ENCODE measurements at regions not wholly inside any gene's neighbourhood (a gene's known extent, or its start where the extent isn't known, plus 50 kb on each side); places are given as distances from the start of the nearest gene placed in this dataset.
"Not testable (repeated sequence)": the region's sequence is repeated elsewhere in the genome, so short reads cannot be mapped to it uniquely, and the experiment has no call there.

GRCh38 chr7:50854831-50855230 lies 72.1 kb upstream of the GRB10 start:
- no peak for DNase-seq (ENCODE audit: low read depth)

GRCh38 chr7:50854247-50854646 lies 71.6 kb upstream of the GRB10 start:
- DNase-seq (ENCODE audit: low read depth) = no peak

- no peak for DNase-seq (ENCODE audit: low read depth)
These were observed 70.6 kb upstream of the GRB10 start for GRCh38 chr7:50853311-50853710.

GRCh38 chr7:50852901-50853300 lies 70.2 kb upstream of the GRB10 start:
- no peak for DNase-seq (ENCODE audit: low read depth)

- no peak for DNase-seq (ENCODE audit: low read depth)
These were observed 69.2 kb upstream of the GRB10 start for GRCh38 chr7:50851891-50852290.

GRCh38 chr7:50851451-50851850 lies 68.8 kb upstream of the GRB10 start:
- no peak for DNase-seq (ENCODE audit: low read depth)

- DNase-seq (ENCODE audit: low read depth) = no peak
These were observed 67.3 kb upstream of the GRB10 start for GRCh38 chr7:50849991-50850390.

GRCh38 chr7:50848203-50848602 lies 65.5 kb upstream of the GRB10 start:
- DNase-seq (ENCODE audit: low read depth) = no peak

GRCh38 chr7:50844861-50845260 lies 62.2 kb upstream of the GRB10 start:
- not testable (repeated sequence) for DNase-seq (ENCODE audit: low read depth)

- no peak for DNase-seq (ENCODE audit: low read depth)
These were observed 59.3 kb upstream of the GRB10 start for GRCh38 chr7:50842041-50842440.

GRCh38 chr7:50838675-50839377 lies 56.1 kb upstream of the GRB10 start:
- DNase-seq (ENCODE audit: low read depth) = peak; percentile 74

GRCh38 chr7:50837965-50838364 lies 55.3 kb upstream of the GRB10 start:
- no peak for DNase-seq (ENCODE audit: low read depth)

GRCh38 chr7:50836646-50837045 lies 54.0 kb upstream of the GRB10 start:
- no peak for DNase-seq (ENCODE audit: low read depth)

- DNase-seq (ENCODE audit: low read depth) = no peak
These were observed 52.5 kb upstream of the GRB10 start for GRCh38 chr7:50835156-50835555.

GRCh38 chr7:50834679-50835078 lies 52.0 kb upstream of the GRB10 start:
- DNase-seq (ENCODE audit: low read depth) = no peak

GRCh38 chr7:50834031-50834535 lies 51.4 kb upstream of the GRB10 start:
- DNase-seq (ENCODE audit: low read depth) = no peak

- DNase-seq (ENCODE audit: low read depth) = no peak
These were observed 50.0 kb upstream of the GRB10 start for GRCh38 chr7:50832744-50833143.
